NCI-H748 (cell line): ENCODE measurements at regions not wholly inside any gene's neighbourhood (a gene's known extent, or its start where the extent isn't known, plus 50 kb on each side); places are given as distances from the start of the nearest gene placed in this dataset.
A peak's percentile ranks its signal among the peaks of the same experiment; 100 is the strongest.

Experiments used
- DNase-seq: peaks from one replicate; lab custom pipeline; 2025; ENCODE audit not compliant: unreplicated experiment; lab: John Stamatoyannopoulos, UW

DNA sequence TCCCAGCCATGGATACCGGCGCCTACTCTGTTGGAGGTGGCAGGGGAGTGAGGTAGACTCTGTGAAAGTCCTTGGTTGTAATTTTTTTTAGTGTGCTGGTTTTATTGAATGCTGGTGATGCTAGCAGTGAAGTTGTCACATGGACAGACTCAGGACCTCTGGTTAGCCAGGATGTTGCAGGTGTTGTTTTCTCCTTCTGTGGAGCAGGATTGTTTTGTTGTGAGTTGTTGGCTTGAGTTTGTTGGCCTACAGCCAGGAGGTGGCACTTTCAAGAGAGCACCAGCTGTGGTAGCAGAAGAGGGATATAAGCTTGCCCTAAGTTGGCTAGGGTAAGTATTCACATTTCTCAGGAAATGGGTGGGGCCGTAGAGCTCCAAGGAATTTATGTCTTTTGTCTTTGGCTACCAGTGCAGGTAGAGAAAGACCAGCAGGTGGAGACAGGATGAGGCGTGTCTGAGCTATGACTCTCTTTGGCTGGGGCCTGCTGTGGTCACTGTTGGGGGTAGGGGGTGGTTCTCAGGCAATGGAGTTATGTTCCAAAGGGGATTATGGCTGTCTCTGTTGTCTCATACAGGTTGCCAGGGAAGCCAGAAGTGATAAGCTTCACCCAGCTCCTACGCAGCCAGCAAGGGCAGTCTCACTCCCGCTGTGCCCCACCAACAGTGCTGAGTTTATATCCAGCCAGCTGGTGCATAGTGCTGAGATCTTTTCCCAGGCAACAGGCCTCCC, 248.7 kb downstream of the TAF11L14 start:
- DNase-seq: peak; percentile 100

DNA sequence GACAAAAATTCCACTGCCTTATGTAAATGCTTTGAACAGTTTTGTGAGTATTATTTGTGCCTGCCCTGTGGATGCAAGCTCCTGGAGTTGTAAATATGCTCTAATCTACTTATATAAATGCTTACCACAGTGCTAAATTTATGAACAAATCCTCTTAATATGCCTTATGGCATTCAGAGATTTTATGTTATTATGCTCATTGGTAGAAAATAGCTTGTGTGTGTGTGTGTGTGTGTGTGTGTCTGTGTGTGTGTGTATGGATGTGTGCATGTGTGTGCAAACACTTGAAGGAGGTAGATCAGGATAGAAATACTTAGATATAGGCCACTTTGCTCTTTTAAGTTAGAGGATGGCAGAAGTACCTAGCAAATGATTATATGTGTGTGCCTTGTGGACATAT, 253.9 kb downstream of the TAF11L14 start:
- no peak for DNase-seq

DNA sequence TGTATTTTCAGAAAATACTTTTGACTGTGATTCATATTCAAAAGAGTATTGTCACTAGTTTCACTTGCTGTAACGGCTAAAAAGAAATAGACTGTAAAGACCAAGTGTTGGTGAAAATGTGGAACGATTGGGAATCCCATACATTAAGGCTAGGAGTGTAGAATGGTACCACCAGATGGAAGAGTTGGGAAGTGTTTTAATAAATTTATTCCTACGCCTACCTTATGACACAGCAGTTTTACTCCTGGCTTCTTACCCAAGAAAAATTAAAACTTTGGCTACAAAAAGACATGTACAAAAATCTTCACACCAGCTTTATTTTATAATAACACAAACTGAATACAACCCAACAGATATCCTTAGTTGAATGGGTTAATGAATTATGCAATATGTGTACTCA, 256.2 kb downstream of the TAF11L14 start:
- DNase-seq: peak; percentile 34

DNA sequence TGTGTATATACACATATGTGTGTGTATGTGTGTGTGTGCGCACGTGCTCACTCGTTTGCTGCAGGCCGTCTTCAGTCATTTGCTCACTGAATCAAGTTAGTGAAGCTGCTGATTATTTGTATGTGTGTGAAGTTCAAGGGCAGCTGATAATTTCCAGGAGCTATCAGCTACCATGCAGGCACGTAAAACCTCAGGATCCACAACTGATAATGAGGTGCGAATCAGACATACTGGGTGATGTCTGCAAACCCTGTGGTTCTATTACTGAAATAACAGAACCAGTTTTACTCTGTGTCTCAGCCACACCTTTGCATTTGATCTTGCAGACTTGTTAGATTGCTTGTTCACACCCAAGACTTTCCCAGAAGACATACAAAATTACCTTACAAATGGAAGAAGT, 257.6 kb downstream of the TAF11L14 start:
- no peak for DNase-seq

DNA sequence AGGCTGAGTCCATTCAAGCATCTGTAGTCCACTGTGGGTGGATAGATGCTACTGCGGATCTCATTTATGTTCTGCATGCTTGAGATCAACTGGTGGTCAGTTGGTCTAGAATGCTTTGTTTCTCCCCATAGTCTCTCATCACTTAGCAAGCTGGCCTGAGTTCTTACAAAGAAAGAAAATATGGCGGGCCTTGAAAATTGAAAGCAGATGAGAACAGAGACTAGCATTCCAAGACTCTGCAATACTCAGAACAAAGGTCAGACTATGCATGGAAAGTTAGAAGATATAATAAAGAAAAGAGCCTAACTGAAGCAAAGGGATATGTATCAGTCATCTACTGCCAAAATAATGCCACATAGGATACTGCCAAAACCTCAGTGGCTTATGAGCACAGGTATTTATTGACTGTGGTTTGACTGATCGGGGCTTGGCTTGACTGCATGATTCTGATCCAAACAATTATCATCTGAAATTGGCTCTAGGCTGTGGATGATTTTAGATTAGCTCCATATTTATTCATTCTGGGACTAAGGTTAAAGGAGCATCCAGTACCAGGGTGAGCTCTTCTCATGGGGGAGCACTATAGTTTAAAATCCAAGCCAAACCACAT, 258.9 kb downstream of the TAF11L14 start:
- DNase-seq: no peak

DNA sequence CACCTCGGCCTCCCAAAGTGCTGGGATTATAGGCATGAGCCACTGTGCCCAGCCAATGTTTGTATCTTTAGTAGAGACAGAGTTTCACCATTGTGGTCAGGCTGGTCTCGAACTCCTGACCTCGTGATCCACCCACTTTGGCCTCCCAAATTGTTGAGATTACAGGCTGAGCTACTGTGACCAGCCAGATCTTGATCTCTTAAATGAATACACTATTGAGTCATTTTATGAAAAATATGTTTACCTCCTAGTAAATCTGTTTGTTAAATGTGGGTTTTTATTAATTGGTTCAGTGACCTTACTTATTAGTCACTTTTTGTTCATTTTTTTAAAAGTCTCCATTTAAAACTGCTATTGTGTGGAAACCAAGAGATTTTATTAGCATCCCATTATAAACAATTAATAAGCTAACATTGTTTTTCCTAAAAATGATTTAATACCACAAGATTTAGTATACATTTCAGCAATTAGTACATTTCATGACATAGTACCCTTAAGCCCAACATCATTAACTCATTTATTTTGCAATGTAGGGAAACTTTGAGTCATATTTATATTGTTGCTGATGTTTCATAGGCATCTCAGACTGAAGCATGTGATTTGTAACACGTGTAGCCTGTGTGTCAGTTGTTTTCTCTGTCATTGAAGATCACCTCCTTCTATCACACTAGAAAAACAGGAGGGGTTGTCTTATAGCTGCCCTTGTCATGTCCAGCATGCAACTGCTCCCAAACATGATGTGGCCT, 261.2 kb downstream of the TAF11L14 start:
- DNase-seq: no peak

DNA sequence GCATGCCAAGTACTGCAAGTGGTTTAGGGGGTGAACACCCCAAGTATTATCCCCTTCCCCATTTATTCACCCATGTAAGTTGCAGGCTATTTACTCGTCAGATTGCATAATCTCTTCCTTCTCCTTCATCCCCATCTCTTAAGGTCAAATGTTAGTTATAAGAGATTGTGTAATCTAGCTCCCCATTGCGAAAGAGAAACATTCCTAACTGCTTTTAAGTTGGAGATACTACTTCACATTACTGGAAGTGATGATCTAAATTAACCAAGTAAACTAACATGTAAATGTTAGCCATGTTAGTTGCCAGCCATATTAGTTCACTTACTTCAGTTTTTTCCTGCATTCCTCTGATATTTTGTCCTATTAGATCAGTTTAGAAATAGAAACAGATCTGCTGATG, 262.3 kb downstream of the TAF11L14 start:
- DNase-seq: no peak

DNA sequence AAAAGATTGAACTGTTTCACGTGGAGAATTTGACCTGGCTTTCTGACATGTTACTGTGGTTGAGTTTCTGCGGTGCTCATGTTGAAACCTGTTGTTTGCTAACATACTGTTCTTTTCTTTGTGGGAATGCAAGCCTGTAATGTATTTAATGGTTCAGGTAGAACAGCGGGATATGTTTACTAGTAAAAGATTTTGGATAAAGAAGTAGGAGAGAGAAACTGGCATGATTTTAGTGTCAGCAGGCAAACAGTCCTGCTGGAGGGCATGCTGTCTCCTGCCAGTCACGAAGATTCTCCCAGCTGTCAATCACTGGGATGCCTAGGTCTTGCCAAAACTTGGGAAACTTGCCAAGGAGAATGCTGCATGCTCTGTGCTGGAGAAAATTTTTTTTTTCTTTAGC, 263.5 kb downstream of the TAF11L14 start:
- peak; percentile 62 for DNase-seq

DNA sequence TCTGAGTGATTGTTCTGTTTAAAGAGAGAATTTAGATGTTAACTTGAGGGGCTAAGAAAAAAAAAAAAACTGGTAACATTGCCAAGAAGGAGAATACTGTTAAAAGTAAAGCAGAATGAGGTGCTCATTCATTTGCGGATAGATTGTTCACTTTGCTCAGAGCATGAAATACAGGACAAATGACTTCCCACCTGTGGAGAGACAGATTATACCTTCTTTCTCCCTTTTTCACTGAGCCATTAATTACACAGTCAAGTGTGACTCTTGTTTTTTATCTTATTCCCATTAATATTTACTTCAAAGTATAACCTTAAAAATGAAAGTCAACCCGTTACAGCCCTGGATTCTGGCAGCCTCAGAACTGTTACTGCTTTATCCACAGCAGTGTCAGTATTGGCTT, 264.5 kb downstream of the TAF11L14 start:
- DNase-seq: peak; percentile 63

DNA sequence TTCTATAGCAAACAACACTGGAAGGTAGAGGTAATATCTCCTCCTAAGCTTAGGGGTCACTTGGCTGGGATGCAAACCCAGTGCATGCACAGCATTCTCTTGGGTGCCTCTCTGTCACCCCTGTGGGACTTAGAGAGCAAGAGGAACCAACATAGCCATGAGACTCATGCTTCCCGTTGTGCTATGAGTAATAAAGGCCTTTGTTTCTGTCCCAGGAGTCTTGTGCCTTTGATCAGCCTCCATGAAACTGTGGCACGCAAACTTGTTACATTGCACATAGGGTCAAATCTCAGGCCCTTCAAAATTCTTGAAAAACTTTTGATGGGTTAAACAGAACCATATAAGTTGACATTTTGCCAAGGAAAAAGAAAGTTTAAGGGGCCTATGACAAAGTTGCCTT, 272.8 kb downstream of the TAF11L14 start:
- no peak for DNase-seq

DNA sequence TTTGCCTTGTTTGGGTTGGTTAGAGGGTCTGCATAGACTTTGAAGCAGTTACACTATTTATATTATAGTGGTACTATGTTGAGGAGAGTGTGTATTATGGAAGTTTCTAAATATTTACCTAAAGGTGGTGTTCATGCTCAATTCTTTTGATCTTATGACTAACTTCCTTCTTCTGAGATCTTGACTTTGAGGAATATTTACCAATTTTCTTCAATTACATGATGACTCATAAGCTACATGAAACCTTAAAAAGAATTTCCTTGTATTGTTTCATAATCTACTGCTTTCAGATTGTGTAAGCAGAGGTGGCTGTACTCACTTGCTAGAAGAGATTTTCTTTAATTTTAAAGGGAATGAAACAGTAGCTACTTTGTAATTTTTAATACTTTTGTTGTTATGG, 276.1 kb downstream of the TAF11L14 start:
- no peak for DNase-seq

DNA sequence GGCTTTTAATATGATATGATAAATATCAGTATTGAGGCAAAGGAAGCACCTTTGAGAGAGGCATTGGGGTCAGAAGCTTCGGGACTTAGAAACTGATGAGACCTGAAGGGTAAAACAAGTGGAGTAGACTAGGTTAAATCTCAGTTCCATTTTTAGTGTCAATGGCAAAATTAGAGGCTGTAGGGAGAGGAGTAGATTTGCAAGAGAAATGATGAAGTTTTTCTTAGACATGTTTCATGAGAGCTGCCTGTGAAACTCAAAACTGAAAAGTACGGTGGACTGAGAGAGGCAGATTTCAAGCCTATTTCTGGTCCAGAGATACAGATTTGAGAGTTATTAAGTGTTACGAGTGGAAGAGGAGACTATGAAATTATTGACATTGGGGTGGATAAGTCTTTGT, 278.5 kb downstream of the TAF11L14 start:
- no peak for DNase-seq

DNA sequence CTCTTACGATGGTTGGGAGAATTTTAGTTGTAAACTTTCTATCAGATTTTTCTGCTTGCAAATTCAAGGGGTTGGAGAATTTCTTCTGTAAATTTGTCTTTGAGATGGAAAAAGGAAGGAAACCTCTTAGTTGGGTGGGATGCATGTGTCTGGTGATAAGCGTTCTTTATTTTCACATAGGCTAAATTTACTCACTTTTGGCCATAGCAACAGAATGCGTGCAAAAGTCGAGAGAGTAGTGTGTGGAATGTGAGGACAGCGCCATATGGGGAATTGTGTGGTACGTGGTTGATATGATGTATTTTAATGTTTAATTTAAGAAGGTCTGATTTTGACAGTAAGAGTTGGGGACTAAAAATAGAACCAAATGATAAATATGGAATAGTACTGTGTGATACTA, 282.2 kb downstream of the TAF11L14 start:
- DNase-seq: no peak

DNA sequence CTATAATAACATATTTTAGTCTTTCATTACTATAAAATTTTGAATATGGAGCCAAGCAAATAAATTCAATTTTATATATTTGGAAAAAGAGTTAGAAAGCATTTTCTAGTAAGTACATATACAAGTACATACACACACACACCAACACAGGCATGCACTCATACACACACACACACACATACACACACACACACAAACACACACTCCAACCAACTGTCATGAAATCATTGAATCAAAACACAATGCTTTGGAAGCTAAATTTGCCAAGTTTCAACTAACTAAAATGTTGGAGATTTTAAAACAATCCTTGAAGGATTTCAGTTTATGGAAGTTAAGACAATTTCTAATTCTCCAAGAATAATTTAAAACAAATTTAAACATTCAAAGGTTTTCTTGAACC, 283.2 kb downstream of the TAF11L14 start:
- no peak for DNase-seq

DNA sequence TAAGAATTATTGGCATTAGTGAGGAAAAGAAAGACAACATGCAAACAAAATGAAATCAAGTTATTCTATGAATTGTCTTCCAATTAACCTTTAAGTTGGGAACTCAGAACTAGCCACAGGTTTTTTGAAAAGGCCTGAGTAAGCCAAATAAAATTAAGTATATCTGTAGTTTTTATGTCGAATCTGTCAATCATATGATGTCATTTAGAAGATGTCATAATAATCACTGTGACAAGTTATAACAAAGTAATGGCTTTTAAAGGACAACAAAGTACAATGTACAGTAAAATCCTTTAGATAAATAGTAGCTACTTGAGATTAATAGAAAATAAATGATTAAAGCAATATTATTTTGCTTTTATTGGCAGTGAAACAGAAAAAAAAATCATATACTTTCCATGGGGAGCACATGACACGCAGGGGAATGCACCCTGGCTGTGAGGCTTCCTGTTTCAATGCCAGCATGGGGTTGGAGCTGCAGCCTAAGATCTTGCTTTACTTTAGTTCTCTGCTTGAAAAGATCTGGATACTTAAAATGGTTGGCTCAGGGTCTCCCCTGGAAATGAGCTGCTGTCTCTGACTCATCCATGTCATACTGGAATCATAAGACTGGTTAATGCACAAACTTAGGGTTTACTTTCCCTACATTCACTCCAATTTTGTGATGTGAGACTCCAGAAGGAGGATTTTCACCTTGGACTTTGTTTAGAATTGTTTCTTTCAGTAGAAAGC, 284.3 kb downstream of the TAF11L14 start:
- no peak for DNase-seq

DNA sequence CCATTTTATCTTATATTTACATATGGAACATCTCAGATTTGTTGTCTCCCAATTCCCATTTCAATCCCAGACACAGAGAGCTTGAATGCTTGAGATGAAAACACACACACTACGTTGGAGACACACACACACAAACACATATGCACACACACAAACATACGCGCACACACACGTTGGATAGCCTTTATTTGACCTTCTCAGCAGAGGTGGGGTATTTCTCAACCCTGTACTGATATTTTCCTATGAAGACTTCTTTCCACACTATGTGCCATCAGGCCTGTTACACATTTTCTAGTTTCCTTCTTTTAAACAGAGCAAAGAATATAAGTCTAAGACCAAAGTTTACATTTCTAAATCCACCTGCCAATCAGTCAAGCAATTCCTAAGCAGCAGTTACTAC, 291.0 kb downstream of the TAF11L14 start:
- no peak for DNase-seq

DNA sequence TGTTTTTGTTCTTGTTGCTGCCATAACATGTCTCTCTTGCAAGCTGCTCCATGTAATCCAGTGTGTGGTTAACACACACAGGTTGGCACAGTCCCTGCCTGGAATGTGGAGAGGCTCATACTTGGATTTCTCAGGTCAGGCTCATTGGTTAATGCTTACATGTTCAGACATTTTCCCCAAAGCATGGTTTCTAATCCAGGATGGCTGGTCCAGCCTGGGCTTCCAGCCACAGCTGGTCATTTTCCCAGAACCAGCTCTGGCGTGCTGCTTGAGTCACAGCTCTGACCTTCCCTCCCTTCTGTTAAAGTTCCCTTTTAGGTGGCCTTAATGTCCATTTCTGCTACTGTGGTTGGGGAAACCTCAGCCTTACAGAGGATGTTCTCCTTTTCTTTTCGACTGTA, 294.3 kb downstream of the TAF11L14 start:
- DNase-seq: no peak

DNA sequence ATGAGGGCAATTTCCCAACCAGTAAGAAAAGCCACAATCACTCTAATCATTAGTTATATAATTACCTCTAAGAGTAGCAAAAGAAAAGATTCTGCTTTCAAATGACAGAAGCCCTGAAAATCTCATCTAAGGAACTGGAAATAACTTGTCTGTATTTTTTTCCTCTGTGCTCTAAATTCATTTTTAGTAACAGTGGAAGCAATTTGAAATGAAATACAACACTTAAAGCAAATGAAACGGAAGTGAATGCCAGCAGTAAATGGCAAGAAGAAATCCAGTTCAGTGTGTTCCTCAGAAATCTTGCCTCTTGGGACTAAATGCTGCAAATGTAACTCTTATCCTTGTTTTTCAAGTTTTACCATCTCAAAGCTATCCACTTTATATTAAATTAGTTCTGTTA, 294.9 kb downstream of the TAF11L14 start:
- no peak for DNase-seq

DNA sequence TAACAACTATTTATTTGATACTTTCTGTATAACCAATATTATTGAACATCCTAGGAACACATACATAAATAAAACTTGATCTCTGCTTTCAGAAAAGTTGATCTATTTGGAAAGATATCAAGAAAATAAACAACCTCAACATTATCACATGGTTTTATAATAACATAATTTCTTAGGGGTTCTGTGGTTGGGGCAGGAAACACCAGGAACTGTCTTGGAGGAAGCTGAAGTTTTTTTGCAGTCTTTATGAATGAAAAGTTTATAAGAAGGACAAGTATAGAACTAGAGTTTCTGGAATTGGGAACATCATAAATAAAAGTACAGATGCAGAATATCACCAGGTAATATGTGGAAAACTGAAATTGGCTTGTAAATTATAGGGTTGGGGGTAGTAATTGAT, 296.1 kb downstream of the TAF11L14 start:
- DNase-seq: no peak

DNA sequence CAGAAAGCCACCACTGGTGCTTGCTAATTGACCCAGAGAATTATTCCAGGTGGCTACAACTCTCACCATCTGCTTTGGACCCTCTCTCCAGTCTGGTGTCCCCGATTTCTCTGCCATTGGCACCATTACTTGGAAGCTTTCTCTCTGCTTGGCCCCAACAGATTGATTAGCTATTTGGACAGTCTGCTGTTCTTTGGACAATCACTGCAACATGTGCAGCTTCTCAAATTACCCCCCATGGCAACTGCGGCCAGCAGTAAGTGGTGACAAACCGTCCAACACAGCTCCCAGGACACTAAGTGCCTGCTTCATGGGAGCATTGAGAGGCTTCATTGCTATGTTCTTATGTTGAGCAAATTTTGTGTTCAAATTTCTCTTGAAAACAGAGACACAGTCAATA, 309.8 kb downstream of the TAF11L14 start:
- DNase-seq: peak; percentile 42

DNA sequence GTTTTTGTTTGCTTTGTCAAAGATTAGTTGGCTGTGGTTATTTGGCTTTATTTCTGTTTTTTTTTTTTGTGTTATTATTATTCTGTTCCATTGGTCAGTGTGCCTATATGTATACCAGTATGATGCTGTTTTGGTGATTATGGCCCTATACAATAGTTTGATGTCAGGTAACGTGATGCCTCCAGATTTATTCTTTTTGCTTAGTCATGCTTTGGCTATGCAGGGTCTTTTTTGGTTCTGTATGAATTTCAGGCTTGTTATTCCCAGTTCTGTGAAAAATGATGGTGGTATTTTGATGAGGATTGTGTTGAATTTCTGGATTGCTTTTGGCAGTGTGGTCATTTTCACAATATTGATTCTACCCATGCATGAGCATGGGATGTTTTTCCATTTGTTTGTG, 312.8 kb downstream of the TAF11L14 start:
- DNase-seq: no peak
